Thymus (tissue), 11 donors: ENCODE measurements at regions not wholly inside any gene's neighbourhood (a gene's known extent, or its start where the extent isn't known, plus 50 kb on each side); places are given as distances from the start of the nearest gene placed in this dataset.

Experiments
- DNase-seq, 9 donors: peaks; one replicate each; pipeline ENCODE4 v3.0.0-alpha.2; 2013; ENCODE audit warnings: low spot score in 9 of 9, low read depth in 6 of 9, missing footprints in 1 of 9
- H3K27ac ChIP-seq, 2 donors: one replicate each; pipeline ENCODE4 v1.5.1; 2013; ENCODE audit warnings: control low read depth in 1 of 2, low read depth in 1 of 2, low read length in 1 of 2, mild to moderate bottlenecking in 1 of 2, moderate library complexity in 1 of 2
- H3K27me3 ChIP-seq, 2 donors: one replicate each; pipeline ENCODE4 v1.5.1; 2013; ENCODE audit warnings: low read length in 1 of 2; ENCODE audit not compliant: control insufficient read depth in 2 of 2, insufficient read depth in 1 of 2
- H3K36me3 ChIP-seq, 2 donors: one replicate each; pipeline ENCODE4 v1.5.1; 2013; ENCODE audit warnings: low read length in 1 of 2, mild to moderate bottlenecking in 1 of 2, moderate library complexity in 1 of 2; ENCODE audit not compliant: control insufficient read depth in 2 of 2, insufficient read depth in 2 of 2
- H3K4me1 ChIP-seq, 2 donors: one replicate each; pipeline ENCODE4 v1.5.1; 2013; ENCODE audit warnings: low read length in 2 of 2; ENCODE audit not compliant: control insufficient read depth in 2 of 2, insufficient read depth in 2 of 2
- H3K4me3 ChIP-seq, 2 donors: one replicate each; pipeline ENCODE4 v1.5.1; 2013; ENCODE audit warnings: low read length in 2 of 2, control low read depth in 1 of 2, mild to moderate bottlenecking in 1 of 2
- H3K9me3 ChIP-seq, 2 donors: one replicate each; pipeline ENCODE4 v1.5.1; 2013; ENCODE audit warnings: low read length in 1 of 2, mild to moderate bottlenecking in 1 of 2; ENCODE audit not compliant: control insufficient read depth in 2 of 2, insufficient read depth in 1 of 2
- WGBS: extraction: QIAGEN DNeasy Blood & Tissue Kit; methylation state at CpG from one replicate; pipeline ENCODE4 v1.1.7; 2013; 5-methylcytosine and 5-hydroxymethylcytosine counted together
- donor health status: healthy.

DNA sequence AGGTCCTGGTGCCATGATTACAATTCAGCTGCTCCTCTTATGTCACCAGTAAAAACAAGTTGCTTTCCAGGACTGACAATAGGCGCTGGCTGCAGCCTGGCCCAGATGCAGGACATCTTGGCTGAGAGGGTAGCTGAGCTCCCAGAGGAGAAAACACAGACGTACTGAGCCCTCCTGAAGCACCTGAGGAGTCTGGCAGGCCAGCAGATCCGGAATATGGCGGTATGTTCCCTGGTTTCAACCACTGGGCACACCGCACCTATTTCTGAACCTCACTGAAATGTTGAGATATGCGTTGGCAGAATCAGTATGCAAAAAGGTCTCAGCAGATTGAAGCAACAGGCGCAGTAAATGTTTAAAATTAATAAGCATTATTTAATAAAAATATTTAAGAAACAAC lies 73.1 kb upstream of the BZW1 start:
- no peak overlapping the region for H3K27ac ChIP-seq
- H3K36me3 ChIP-seq: peaks cover 26 to 39% of the 10 kb centered on the region in 2 donors
- no peaks in the 10 kb centered on the region for H3K4me1 ChIP-seq
- DNase-seq: no peak
- WGBS: 98% methylated on average over 7 of the region's 7 CpGs
- no peak overlapping the region for H3K4me3 ChIP-seq
- no peaks in the 10 kb centered on the region for H3K27me3 ChIP-seq
- no peaks in the 10 kb centered on the region for H3K9me3 ChIP-seq

DNA sequence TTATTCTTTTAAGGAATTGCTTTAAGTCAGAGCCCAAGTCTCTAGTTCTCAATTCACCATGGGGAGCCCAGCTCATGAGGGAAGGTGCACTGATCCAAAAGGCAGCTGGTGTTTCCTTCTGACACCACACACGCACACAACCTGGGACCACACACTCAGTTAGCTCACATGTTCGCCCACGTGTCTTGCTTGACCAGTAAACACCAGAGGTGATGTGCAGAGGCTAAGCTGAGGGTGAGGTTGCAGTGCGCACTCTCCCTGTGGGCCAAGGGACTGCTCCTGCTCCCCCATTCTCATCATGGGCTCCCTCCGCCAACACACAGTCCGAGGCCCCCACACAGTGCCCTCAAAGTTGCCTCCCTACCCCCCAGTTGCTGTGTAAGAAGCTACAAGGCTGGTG lies 70.8 kb upstream of the BZW1 start:
- H3K4me1 ChIP-seq: peaks cover 0 to 4% of the 10 kb centered on the region in 2 donors
- H3K27me3 ChIP-seq: no peaks in the 10 kb centered on the region
- no peaks in the 10 kb centered on the region for H3K9me3 ChIP-seq
- DNase-seq: no peak
- peaks cover 42 to 58% of the 10 kb centered on the region in 2 donors for H3K36me3 ChIP-seq
- no peak overlapping the region for H3K4me3 ChIP-seq
- no peak overlapping the region for H3K27ac ChIP-seq
- 97% methylated on average over 6 of the region's 6 CpGs for WGBS

GRCh38 chr2:200741468-200742202 lies 70.1 kb upstream of the BZW1 start:
- H3K27ac ChIP-seq: no peak overlapping the region
- H3K4me1 ChIP-seq: peaks cover 0 to 4% of the 10 kb centered on the region in 2 donors
- no peaks in the 10 kb centered on the region for H3K9me3 ChIP-seq
- no peaks in the 10 kb centered on the region for H3K27me3 ChIP-seq
- DNase-seq: no peak
- 93% methylated on average over 8 of the region's 8 CpGs for WGBS
- no peak overlapping the region for H3K4me3 ChIP-seq
- H3K36me3 ChIP-seq: peaks cover 44 to 65% of the 10 kb centered on the region in 2 donors

GRCh38 chr2:200742426-200742825 lies 69.3 kb upstream of the BZW1 start:
- WGBS: 92% methylated on average over 5 of the region's 5 CpGs
- no peak for DNase-seq
- H3K4me1 ChIP-seq: peaks cover 0 to 9% of the 10 kb centered on the region in 2 donors
- H3K36me3 ChIP-seq: peaks cover 44 to 72% of the 10 kb centered on the region in 2 donors
- no peak overlapping the region for H3K27ac ChIP-seq
- H3K4me3 ChIP-seq: no peak overlapping the region
- no peaks in the 10 kb centered on the region for H3K9me3 ChIP-seq
- no peaks in the 10 kb centered on the region for H3K27me3 ChIP-seq

DNA sequence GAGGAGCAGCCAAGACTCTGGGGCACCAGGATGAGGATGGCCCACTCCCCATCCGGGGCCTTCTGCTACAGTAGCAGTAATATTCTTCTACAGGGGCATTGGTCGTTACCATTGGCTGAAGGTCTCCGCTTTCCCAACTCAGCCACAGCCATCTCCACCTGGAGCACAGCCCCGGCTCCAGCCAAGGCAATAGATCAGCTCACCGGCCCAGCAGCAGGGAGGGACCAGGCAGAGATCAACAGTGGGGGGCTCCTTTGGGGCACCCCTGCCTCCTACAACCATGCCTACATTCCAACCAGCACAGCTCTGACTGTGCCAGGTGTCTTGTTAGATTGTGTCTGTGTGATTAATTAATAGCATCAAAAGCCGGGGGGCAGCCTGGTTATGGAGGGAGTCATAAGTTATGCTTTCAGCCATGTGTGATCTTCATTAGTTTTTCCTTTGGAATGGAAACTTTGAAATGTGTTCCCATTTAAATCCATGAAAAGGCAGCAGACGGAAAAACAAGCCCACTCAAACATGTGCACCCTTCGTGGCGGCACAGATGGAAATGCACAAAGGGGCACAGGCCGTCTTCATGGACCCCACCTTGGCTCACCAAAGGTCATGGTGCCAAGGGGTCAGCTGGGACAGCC lies 68.6 kb upstream of the BZW1 start:
- Histone ChIP-seq H3K27me3 (no peaks in the 10 kb centered on the region), H3K4me3 (no peak overlapping the region), H3K9me3 (no peaks in the 10 kb centered on the region), H3K4me1 (peaks cover 0 to 9% of the 10 kb centered on the region in 2 donors), H3K36me3 (peaks cover 51 to 79% of the 10 kb centered on the region in 2 donors), H3K27ac (no peak overlapping the region)
- no peak for DNase-seq
- WGBS: 96% methylated on average over 10 of the region's 10 CpGs

DNA sequence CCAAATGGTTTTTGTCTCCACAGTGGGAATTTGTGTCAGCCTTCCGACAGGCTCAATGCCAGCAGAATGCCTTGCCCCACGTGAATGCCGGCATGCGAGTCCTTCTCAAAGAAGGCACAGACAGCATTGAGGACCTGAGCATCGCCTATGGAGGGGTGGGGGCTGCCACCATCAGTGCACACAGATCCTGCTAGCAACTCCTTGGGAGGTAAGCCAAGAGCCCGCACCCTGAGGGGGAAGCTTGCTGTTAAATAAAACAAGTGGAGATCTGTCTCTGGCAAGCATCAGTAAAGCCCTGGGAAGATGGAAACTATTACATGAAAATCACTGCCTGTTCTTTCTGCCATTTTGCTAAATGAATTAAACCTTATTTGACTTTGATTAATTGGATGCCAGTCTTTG lies 67.5 kb upstream of the BZW1 start:
- Histone ChIP-seq H3K9me3 (no peaks in the 10 kb centered on the region), H3K27ac (no peak overlapping the region), H3K4me3 (no peak overlapping the region), H3K4me1 (peaks cover 0 to 15% of the 10 kb centered on the region in 2 donors), H3K36me3 (peaks cover 58 to 84% of the 10 kb centered on the region in 2 donors), H3K27me3 (no peaks in the 10 kb centered on the region)
- WGBS: 94% methylated on average over 6 of the region's 6 CpGs
- DNase-seq: peak in 1 of 9 donors; percentile 11

DNA sequence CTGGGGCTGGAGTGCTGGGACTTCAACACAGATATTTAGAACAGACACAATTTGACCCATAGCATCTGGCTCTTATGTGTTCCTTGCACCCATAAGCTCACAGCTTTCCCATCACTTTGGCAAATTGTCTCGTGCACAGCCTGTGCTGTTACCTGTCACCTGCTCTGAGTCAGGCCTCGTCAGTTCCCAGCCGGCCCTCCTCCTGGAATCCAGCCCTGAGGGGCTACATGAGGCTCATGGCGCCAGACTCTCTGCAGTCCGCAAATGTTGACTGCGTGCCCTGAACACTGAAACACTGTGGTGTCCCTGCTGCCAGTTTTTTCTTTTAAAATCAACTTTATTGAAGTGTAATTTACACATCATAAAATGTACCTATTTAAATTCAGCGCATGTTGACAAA lies 65.4 kb upstream of the BZW1 start:
- Histone ChIP-seq H3K4me3 (no peak overlapping the region), H3K4me1 (peaks cover 0 to 15% of the 10 kb centered on the region in 2 donors), H3K27me3 (no peaks in the 10 kb centered on the region), H3K9me3 (no peaks in the 10 kb centered on the region), H3K27ac (no peak overlapping the region), H3K36me3 (peaks cover 57 to 71% of the 10 kb centered on the region in 2 donors)
- WGBS: 97% methylated on average over 7 of the region's 7 CpGs
- no peak for DNase-seq

DNA sequence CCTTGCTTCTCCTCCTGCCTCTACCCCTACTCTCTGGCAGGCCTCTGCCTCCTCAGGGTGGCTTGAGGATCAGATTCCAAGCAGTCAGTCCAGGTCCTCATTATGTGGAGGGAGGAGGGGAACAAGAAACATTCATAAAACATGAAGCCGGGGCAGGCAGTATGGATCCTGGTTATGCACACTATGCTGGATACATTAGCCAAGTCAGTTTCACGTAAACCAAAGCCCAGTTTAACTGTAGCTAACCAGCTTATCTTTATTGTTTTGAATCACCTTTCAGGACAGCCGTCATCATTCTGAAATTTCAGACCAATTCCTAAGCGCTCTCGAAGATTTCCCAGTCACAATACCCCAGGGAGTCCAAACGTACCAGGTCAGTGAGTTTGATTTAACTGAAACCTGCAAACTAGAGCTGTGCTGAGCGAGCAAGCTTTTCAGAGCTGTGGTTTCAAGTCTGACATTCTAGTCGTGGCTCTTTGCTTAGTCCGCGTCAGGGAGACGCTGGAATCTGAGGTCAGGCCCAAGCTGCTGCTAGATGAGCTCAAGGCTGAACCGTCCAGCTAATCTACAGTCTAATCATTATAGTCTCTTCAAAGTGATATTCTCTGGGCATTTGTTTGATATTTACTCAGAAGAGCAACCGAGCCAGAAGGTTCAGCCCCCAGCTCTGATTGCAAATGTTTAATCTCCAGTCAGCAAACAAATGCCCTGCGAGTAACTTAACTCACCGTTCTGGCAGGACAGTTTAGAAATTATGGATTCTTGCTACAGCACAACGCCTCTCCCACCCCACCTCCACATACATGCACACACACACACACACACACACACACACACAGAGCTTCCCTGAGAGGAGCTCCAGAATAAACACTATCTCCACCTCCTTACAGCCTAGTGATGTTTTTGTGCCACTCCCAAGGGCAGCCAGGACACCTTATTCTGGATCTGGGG lies 63.8 kb upstream of the BZW1 start:
- peak in 1 of 9 donors; percentile 6 for DNase-seq
- WGBS: 91% methylated on average over 16 of the region's 16 CpGs
- Histone ChIP-seq H3K4me3 (no peak overlapping the region), H3K9me3 (no peaks in the 10 kb centered on the region), H3K27ac (peak overlapping the region; percentile 38 to 46), H3K36me3 (peaks cover 62% of the 10 kb centered on the region in 2 donors), H3K27me3 (no peaks in the 10 kb centered on the region), H3K4me1 (peaks cover 0 to 15% of the 10 kb centered on the region in 2 donors)
